Prostate gland (tissue), 2 donors: ENCODE measurements at regions not wholly inside any gene's neighbourhood (a gene's known extent, or its start where the extent isn't known, plus 50 kb on each side); places are given as distances from the start of the nearest gene placed in this dataset.

Source experiments
- DNase-seq: peaks from one replicate; pipeline ENCODE4 v3.0.0-alpha.2; 2019; ENCODE audit warnings: low spot score
- H3K27ac ChIP-seq, 2 donors: fragments of 200-600 bp; sonication (generic); 2 replicates each; pipeline ENCODE4 v1.5.1; 2017 to 2019
- H3K27me3 ChIP-seq: fragments of 200-600 bp; sonication (generic); replicated peaks from 2 replicates; pipeline ENCODE4 v1.5.1; 2019; ENCODE audit not compliant: insufficient read depth
- H3K36me3 ChIP-seq, 2 donors: fragments of 200-600 bp; sonication (generic); 1 replicate in 1 of 2; 2 replicates in 1 of 2; pipeline versions ENCODE4 v1.5.1 to v1.8.1; 2017 to 2019
- H3K4me1 ChIP-seq: fragments of 200-600 bp; sonication (generic); replicated peaks from 2 replicates; pipeline ENCODE4 v1.5.1; 2019
- H3K4me3 ChIP-seq, 2 donors: fragments of 200-600 bp; sonication (generic); 2 replicates each; pipeline ENCODE4 v1.5.1; 2017 to 2019
- H3K9me3 ChIP-seq: fragments of 200-600 bp; sonication (generic); 2 replicates; pipeline ENCODE4 v1.5.1; 2017
- CTCF ChIP-seq, 4 experiments: fragments of 200-600 bp in 2 of 4; fragments of 450-650 bp in 2 of 4; sonication (generic) in 2 of 4; IDR thresholded peaks; 1 replicate in 3 of 4; 2 replicates in 1 of 4; pipeline ENCODE4 v1.5.1; 2016 to 2019; ENCODE audit warnings: antibody characterized with exemption in 4 of 4, mild to moderate bottlenecking in 2 of 4, moderate library complexity in 2 of 4
- POLR2A ChIP-seq: fragments of 450-650 bp; IDR thresholded peaks from one replicate; pipeline ENCODE4 v1.6.1; 2016; ENCODE audit warnings: antibody characterized with exemption, mild to moderate bottlenecking
- POLR2AphosphoS5 ChIP-seq: sonication (generic); formaldehyde crosslinking; IDR thresholded peaks from one replicate; pipeline ENCODE4 v1.6.1; 2017; ENCODE audit warnings: antibody characterized with exemption
- WGBS: methylation state at CpG from one replicate; pipeline ENCODE4 v1.1.5; 2018; 5-methylcytosine and 5-hydroxymethylcytosine counted together
- intact Hi-C: fragments of 100-400 bp; cut with DNase I; formaldehyde crosslinking; loops from one replicate; pipeline ENCODE4 v1.14.2; 2022

GRCh38 chr10:128345353-128345752 is 219.1 kb upstream of the MKI67 start:
- H3K27ac ChIP-seq = no peak overlapping the region
- H3K27me3 ChIP-seq = no peaks in the 10 kb centered on the region
- H3K4me3 ChIP-seq = no peak overlapping the region
- H3K9me3 ChIP-seq = no peaks in the 10 kb centered on the region
- WGBS = 89% methylated on average over 4 of the region's 4 CpGs
- no peak for DNase-seq
- intact Hi-C loops = no loop called here
- H3K36me3 ChIP-seq = no peaks in the 10 kb centered on the region
- H3K4me1 ChIP-seq = no peaks in the 10 kb centered on the region
- TF ChIP-seq POLR2AphosphoS5 (no peak), CTCF (IDR thresholded peaks at IDR 0.05) (no peak), POLR2A (no peak)

- Histone ChIP-seq H3K27ac (no peak overlapping the region), H3K4me1 (no peaks in the 10 kb centered on the region), H3K27me3 (no peaks in the 10 kb centered on the region), H3K4me3 (no peak overlapping the region), H3K36me3 (no peaks in the 10 kb centered on the region), H3K9me3 (no peaks in the 10 kb centered on the region)
- intact Hi-C loops = no loop called here
- WGBS = 95% methylated on average over 3 of the region's 3 CpGs
- no peak for DNase-seq
- no peak for TF ChIP-seq POLR2A
- TF ChIP-seq CTCF (IDR thresholded peaks at IDR 0.05) = no peak
- TF ChIP-seq POLR2AphosphoS5 = no peak
These were observed 234.6 kb upstream of the MKI67 start for GRCh38 chr10:128360783-128361182.

- H3K27ac ChIP-seq = no peak overlapping the region
- whole genome bisulfite sequencing = 63% methylated on average over 6 of the region's 7 CpGs
- H3K27me3 ChIP-seq = no peaks in the 10 kb centered on the region
- H3K9me3 ChIP-seq = no peaks in the 10 kb centered on the region
- intact Hi-C loops = no loop called here
- H3K4me3 ChIP-seq = no peak overlapping the region
- no peak for DNase-seq
- TF ChIP-seq POLR2AphosphoS5 = no peak
- TF ChIP-seq CTCF (IDR thresholded peaks at IDR 0.05) = no peak
- TF ChIP-seq POLR2A = no peak
- H3K4me1 ChIP-seq = no peaks in the 10 kb centered on the region
- H3K36me3 ChIP-seq = no peaks in the 10 kb centered on the region
These were observed 235.3 kb upstream of the MKI67 start for GRCh38 chr10:128361487-128361886.

- no peak for TF ChIP-seq POLR2A
- TF ChIP-seq POLR2AphosphoS5 = no peak
- TF ChIP-seq CTCF (IDR thresholded peaks at IDR 0.05) = no peak
These were observed 236.3 kb upstream of the MKI67 start for GRCh38 chr10:128362514-128362913.

GRCh38 chr10:128364631-128365030 is 238.4 kb upstream of the MKI67 start:
- no peaks in the 10 kb centered on the region for H3K4me1 ChIP-seq
- no peak for TF ChIP-seq CTCF (IDR thresholded peaks at IDR 0.05)
- H3K9me3 ChIP-seq = no peaks in the 10 kb centered on the region
- WGBS = 41% methylated on average over 3 of the region's 3 CpGs
- H3K4me3 ChIP-seq = no peak overlapping the region
- H3K36me3 ChIP-seq = no peaks in the 10 kb centered on the region
- no peak for DNase-seq
- peaks cover 5% of the 10 kb centered on the region for H3K27me3 ChIP-seq
- H3K27ac ChIP-seq = no peak overlapping the region
- intact Hi-C loops = no loop called here

More at GRCh38 chr10:128362514-128362913, 236.3 kb upstream of the MKI67 start:
- Histone ChIP-seq H3K27me3 (no peaks in the 10 kb centered on the region), H3K4me3 (no peak overlapping the region), H3K27ac (no peak overlapping the region), H3K9me3 (no peaks in the 10 kb centered on the region), H3K4me1 (no peaks in the 10 kb centered on the region), H3K36me3 (no peaks in the 10 kb centered on the region)
- no peak for DNase-seq
- intact Hi-C loops = no loop called here
- WGBS = 68% methylated on average over 4 of the region's 4 CpGs
